Sciatic nerve (tissue), 2 donors: ENCODE measurements at regions not wholly inside any gene's neighbourhood (a gene's known extent, or its start where the extent isn't known, plus 50 kb on each side); places are given as distances from the start of the nearest gene placed in this dataset.

Source experiments
- ATAC-seq: fragments of 200-7000 bp; cut with Tn5 transposase; one replicate; pipeline ENCODE4 v1.9.1; 2020; ENCODE audit warnings: mild to moderate bottlenecking, moderate library complexity
- DNase-seq: peaks from one replicate; pipeline ENCODE4 v3.0.0-alpha.2; 2020; ENCODE audit warnings: low spot score
- intact Hi-C: fragments of 100-400 bp; cut with DNase I; formaldehyde crosslinking; loops from one replicate; pipeline ENCODE4 v1.14.2; 2022
- donor health status: DM: no; HTN: no; CAD: no.
- donor health status: DM: no; HTN: no; CAD: no.

GRCh38 chr12:115570069-115570777 is 707.3 kb downstream of the MED13L start:
- intact Hi-C loops: no loop called here
- DNase-seq (no peak), ATAC-seq (no peak)

DNA sequence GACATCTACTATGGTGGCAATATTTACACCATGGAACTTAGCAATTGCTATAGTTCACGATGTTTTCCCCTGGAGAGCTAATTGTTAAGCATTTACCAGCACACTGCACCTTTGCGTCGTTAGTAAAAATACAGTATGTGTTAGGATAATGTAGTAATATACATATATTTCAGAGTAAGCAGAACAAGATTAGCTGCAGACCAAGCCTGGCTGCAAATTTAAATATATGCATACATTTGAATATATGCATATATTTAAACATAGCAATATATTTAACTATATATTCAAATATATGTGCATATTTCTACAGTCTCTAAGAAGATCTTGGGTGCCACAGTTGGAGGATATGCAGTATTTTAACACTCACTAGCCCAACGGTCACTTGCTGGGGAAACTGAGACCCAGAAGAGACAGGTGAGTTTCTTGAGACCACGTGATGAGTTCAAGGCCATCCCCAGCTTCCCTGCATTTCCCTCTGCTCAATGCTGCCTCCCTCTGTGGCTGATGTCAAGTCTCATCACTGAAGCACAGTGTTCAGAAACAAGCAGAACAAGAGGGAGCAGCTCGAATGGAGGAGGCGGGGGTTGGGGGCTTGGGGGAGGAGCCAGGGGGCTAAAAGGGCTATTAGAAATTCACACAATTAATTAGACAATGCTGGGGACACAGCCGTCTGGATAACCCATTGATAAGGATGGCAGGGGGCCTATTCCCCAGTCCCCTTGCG is 708.0 kb downstream of the MED13L start:
- DNase-seq: no peak
- no peak for ATAC-seq
- intact Hi-C loops: no loop called here

DNA sequence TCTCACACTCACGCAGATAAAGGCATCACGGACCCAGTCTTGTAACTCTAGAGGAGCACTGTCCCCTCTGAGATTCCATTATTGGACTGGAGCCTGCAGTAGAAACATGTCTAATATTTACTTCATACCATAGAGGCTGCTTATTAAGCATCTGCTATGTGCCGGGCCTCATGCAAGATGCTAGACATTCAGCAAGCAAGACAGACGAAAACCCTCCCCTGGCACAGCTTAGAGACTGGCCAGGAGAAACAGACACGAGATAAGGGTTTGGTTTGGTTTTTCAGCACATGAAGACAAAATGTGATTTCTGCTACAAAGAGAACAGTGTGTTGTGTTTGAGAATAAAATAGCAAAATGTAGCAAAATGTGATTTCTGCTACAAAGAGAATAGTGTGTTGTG is 719.2 kb downstream of the MED13L start:
- intact Hi-C loops: no loop called here
- ATAC-seq: no peak

GRCh38 chr12:115553622-115554021 is 723.9 kb downstream of the MED13L start:
- ATAC-seq: peak; percentile 65
- intact Hi-C loops: no loop called here

More for the DNA sequence above, 719.2 kb downstream of the MED13L start:
- DNase-seq: no peak

GRCh38 chr12:115543269-115543668 is 734.2 kb downstream of the MED13L start:
- ATAC-seq (no peak), DNase-seq (no peak)
- intact Hi-C loops: no loop called here

More at GRCh38 chr12:115553622-115554021, 723.9 kb downstream of the MED13L start:
- DNase-seq: no peak

GRCh38 chr12:115542656-115543055 is 734.8 kb downstream of the MED13L start:
- no peak for DNase-seq
- intact Hi-C loops: no loop called here
- ATAC-seq: no peak

DNA sequence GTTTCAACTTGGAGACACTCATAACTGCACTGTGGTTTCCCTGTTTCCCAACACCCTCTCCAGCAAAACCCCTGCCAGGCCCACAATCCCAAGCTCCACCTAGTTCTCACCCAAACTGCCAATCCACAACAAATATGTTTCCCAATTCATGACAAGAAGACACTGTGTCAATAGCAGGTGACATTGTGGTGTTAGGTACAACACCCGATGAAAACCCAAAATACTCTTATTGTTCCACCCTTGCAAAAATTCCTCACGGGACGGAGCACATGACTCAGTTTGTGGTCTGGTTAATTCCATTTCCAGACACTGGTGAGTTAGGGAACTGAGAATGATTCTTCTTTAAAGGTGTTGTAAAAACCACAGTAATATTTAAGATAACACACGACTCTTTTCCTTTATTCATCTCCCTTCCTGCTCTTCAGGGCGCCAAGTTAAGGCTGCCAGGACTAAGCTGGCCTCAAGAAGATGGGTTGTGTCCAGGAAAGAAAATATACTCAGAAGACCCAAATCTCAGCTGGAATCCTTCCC is 735.5 kb downstream of the MED13L start:
- no peak for ATAC-seq
- no peak for DNase-seq
- intact Hi-C loops: no loop called here

- no peak for ATAC-seq
- intact Hi-C loops: no loop called here
Measured at GRCh38 chr12:115528466-115528865, 749.0 kb downstream of the MED13L start.

DNA sequence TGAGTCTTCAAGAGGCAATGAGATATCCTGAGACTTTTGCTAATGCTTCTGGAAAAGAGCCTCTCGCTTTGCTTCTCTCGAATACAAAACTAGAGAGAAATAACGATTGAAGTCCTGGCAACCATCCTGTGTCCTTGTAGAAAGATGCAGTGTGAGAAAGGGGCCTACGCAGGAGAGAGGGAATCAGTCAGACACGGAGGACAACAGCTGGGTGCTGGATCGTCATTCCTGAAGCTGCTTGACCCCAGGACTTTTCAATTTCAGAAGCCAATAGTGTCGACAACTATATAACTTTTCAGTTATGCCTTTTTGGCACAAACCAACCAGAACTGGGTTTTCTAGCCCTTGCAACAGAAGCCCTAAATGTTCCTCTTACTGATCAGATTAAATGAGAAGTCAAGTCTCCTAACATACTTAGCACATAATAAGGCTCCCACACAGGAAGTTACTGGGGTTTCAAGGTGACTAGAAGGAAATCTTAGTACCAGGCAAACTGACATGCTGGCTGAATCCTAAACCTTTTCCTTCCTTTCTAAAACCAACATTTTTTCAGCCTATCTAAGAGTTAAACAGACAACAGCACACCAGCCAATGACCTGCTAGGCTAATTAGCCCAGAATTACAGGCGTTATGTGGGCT is 755.6 kb downstream of the MED13L start:
- DNase-seq: no peak
- ATAC-seq: no peak
- intact Hi-C loops: no loop called here

More at GRCh38 chr12:115528466-115528865, 749.0 kb downstream of the MED13L start:
- DNase-seq: no peak

DNA sequence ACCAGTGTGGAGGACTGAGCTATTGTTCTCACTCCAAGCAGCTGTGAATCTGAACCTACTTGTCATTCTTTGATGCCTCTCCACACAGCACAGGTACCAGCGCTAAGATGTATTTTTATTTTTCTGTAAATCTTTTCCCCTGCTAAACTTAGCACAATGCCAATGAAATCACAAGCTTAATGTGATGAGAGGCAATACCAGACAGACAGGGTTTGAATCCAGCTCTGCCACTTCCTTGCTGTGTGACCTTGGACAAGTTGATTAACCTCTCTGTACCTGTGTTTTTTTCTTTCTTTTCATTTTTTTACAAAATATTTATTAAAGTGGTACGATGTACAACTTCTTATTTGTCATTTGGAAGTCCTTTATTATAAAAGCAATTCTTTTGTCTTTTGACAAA is 757.6 kb downstream of the MED13L start:
- DNase-seq: no peak
- intact Hi-C loops: no loop called here
- ATAC-seq: no peak

- DNase-seq (no peak), ATAC-seq (no peak)
- intact Hi-C loops: no loop called here
Measured at GRCh38 chr12:115519359-115519758, 758.1 kb downstream of the MED13L start.

DNA sequence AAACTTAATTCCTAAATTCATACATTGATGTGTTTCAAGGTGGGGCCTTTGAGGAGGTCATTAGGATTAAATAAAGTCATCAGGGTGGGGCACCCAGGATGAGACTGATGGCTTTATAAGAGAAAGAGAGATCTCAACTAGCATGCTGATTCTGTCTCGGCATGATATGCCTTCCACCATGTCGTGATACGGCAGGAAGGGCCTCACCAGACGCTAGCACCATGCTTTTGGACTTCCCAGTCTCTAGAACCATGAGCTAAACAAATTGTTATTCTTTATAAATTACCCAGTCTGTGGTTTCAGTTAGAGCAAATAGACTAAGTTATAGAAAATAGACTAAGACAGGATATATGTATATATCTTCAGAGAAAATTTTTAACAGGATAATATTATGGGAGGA is 759.6 kb downstream of the MED13L start:
- intact Hi-C loops: no loop called here
- no peak for ATAC-seq
- no peak for DNase-seq

DNA sequence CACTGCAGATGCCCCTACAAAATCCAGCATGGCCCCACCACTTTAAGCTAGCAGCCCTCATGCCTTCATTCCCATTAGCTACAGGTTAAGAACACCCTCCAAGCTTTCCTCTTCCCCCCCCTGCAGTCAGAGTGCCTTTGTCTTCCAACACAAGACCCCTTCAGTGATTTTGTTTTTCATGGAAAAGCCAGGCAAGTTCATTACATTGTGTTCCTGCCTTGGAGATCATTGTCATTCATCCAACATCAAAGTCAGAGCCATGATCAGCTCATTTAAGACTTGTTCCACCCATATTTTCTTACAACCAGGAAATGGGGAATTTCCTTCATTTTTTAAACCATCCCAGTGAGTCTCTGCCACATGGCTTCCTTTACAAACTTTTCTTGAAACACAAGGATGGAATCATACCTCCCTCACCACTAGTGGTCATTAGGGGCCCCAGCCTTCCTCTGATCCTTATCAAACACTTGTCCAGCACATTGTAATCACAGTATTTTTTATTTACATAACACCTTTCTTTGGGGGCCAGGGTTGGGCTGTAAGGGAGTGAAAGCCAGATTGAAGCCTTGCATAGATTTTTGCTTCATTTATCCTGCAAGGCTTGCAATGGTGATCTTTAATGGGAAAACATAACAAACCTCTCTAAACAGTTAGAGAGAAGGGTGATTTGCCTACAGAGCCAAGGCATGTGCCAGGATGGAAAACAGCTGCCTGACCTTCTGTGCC is 765.3 kb downstream of the MED13L start:
- DNase-seq (no peak), ATAC-seq (no peak)
- intact Hi-C loops: no loop called here

GRCh38 chr12:115511305-115511704 is 766.2 kb downstream of the MED13L start:
- intact Hi-C loops: no loop called here
- ATAC-seq: no peak
- no peak for DNase-seq

DNA sequence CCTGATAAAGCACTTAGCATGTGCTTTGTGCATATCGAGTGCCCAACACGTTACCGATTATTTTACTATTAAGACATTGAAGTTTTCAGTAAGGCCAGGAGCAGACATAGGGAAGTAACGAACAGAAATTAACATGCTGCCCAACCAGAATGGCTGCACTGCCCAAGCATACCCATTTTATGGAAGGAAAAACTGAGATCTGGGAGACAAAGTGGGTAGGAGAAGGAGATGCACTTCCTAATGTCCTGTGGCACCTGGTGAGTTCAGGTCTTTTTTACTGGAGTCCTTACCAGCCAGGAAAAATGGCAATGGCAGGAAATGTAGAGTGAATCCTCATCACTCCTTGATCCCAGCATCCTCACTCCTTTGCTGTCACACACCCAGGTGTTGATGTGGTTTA is 768.5 kb downstream of the MED13L start:
- intact Hi-C loops: no loop called here
- no peak for DNase-seq
- ATAC-seq: no peak

DNA sequence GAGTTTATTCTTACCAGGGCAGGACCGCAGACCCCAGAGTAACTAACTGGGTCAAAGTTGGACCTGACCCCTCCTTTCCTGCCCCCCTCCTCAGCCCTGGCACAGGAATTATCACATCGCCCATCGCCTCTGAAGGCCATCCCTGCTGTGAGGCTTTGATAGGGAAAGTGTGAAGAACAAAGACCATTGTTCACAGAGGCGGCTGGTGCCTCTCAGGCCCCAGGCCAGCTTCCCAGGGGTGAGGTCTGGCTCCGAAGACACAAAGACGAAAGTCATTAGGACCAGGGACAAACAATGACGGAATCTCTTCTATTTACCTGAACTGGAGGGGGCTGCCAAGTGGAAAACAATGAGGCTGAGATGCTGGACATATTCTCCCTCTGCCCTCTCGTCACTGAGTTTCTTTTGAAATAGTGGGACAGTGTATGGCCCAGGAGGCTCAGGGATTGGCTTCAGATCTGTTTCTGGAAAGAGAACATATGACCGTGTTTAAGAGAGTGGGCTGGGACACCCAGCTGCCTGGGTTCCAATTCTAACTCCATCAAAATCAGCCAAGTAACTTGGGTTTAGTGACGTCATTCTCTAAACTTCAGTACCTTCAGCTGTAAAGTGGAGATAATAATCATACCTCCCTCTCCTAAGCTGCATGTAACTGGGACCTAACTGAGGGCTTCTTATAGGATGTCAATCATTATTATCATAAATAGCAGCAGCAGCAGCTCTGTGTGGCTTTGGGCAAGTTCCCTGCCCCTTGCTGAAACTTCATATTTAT is 769.4 kb downstream of the MED13L start:
- peak; percentile 41 for ATAC-seq
- intact Hi-C loops: no loop called here
- DNase-seq: no peak

- ATAC-seq (no peak), DNase-seq (no peak)
- intact Hi-C loops: no loop called here
Measured at GRCh38 chr12:115507560-115507889, 770.0 kb downstream of the MED13L start.

DNA sequence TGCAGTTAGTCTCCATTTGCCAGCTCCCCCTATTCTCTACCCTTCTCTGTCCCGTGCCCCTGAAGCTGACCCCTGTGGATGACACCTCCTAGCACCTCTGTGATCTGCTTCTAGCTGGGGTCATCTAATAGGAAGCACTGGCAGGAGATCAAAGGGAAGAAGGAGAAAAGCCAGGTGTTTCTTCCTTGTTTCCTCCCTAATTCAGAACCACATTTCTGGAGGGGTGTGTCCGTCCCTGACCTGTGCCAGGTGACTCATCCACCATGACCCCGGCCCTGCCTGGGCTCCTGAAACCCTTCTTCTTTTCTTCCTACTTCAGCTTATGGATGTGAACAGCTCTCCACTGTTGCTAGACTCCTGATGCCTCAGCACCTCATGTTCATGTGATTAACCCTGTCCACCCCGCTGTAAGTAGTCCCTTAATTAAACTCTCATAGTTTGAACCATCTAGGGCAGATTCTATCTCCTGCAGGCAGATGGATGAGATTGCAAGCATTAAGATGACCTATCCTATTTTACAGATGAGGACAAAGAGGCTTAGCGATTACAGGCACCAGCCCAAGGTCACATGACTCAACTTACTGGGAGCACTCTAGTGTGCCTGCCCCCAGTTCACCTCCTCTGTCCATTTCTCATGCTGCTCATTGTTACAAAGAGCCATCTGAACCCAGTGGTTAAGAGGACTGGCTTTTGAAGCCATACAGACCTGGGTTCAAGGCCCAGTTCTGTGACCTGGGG is 770.5 kb downstream of the MED13L start:
- intact Hi-C loops: no loop called here
- no peak for ATAC-seq
- DNase-seq: no peak
